Neural crest cell (in vitro differentiated cells): ENCODE measurements at regions not wholly inside any gene's neighbourhood (a gene's known extent, or its start where the extent isn't known, plus 50 kb on each side); places are given as distances from the start of the nearest gene placed in this dataset.

Experiments used
- DNase-seq: peaks from one replicate; pipeline ENCODE4 v3.0.0; 2021; ENCODE audit warnings: low read depth, mixed read lengths, low spot score
- H3K27ac Mint-ChIP-seq: one replicate; pipeline ENCODE4 v1.8.0; 2021; ENCODE audit warnings: mild to moderate bottlenecking, mixed read lengths; ENCODE audit not compliant: unreplicated experiment
- H3K27me3 Mint-ChIP-seq: 2 replicates; pipeline ENCODE4 v1.8.0; 2021; ENCODE audit warnings: low read depth, mild to moderate bottlenecking, mixed read lengths
- H3K36me3 Mint-ChIP-seq: 2 replicates; pipeline ENCODE4 v1.8.0; 2021; ENCODE audit warnings: low read depth, mild to moderate bottlenecking, mixed read lengths
- H3K4me1 Mint-ChIP-seq: 2 replicates; pipeline ENCODE4 v1.8.0; 2021; ENCODE audit warnings: mixed read lengths
- H3K4me3 Mint-ChIP-seq: one replicate; pipeline ENCODE4 v1.8.0; 2021; ENCODE audit warnings: mild to moderate bottlenecking, mixed read lengths
- H3K9me3 Mint-ChIP-seq: 2 replicates; pipeline ENCODE4 v1.8.0; 2021; ENCODE audit warnings: mixed read lengths
- CTCF ChIP-seq: fragments of 200-600 bp; sonication (generic); conservative IDR thresholded peaks from 2 replicates; pipeline ENCODE4 v1.5.0; 2021; ENCODE audit warnings: antibody characterized with exemption, mild to moderate bottlenecking

DNA sequence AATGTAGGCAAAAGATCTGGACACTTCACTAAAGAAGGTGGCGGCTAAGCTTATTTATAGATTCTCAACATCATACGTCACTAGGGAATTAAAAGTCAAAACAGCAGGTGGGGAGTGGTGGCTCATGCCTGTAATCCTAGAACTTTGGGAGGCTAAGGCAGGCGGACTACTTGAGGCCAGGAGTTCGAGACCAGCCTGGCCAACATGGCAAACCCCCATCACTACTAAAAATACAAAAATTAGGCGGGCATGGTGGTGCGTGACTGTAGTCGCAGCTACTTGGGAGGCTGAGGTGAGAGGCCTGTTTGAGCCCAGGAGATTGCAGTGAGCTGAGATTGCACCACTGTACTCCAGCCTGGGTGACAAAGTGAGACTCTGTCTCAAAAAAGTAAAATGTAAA lies 74.6 kb downstream of the GPX5 start:
- Mint-ChIP-seq H3K9me3 (peaks cover 7% of the 10 kb centered on the region), H3K36me3 (no peaks in the 10 kb centered on the region), H3K27me3 (peaks cover 24% of the 10 kb centered on the region), H3K4me3 (peak overlapping the region; percentile 41), H3K27ac (no peak overlapping the region), H3K4me1 (peaks cover 17% of the 10 kb centered on the region)
- TF ChIP-seq CTCF: no peak
- no peak for DNase-seq

DNA sequence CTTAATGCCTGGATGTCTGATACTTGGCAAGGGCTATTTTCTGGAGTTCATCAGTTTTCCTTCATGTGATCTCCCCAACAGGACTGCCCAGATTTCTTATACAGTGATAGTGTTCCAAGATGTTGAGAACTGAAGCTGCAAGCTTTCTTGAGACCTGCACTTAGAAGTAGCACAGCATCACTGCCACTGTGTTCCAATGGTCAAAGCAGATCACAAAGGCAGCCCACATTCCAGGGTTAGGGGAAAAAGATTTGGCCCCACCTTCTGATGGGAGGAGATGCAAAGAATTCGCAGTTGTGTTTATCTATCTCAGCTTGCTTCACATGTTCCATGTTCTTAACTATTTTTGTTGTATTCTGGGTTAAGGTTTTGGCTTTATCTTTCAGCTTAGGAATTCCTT lies 78.2 kb downstream of the GPX5 start:
- no peak overlapping the region for H3K27ac Mint-ChIP-seq
- TF ChIP-seq CTCF: no peak
- H3K36me3 Mint-ChIP-seq: no peaks in the 10 kb centered on the region
- H3K4me1 Mint-ChIP-seq: peaks cover 36% of the 10 kb centered on the region
- DNase-seq: no peak
- H3K4me3 Mint-ChIP-seq: no peak overlapping the region
- peaks cover 7% of the 10 kb centered on the region for H3K9me3 Mint-ChIP-seq
- peaks cover 13% of the 10 kb centered on the region for H3K27me3 Mint-ChIP-seq

DNA sequence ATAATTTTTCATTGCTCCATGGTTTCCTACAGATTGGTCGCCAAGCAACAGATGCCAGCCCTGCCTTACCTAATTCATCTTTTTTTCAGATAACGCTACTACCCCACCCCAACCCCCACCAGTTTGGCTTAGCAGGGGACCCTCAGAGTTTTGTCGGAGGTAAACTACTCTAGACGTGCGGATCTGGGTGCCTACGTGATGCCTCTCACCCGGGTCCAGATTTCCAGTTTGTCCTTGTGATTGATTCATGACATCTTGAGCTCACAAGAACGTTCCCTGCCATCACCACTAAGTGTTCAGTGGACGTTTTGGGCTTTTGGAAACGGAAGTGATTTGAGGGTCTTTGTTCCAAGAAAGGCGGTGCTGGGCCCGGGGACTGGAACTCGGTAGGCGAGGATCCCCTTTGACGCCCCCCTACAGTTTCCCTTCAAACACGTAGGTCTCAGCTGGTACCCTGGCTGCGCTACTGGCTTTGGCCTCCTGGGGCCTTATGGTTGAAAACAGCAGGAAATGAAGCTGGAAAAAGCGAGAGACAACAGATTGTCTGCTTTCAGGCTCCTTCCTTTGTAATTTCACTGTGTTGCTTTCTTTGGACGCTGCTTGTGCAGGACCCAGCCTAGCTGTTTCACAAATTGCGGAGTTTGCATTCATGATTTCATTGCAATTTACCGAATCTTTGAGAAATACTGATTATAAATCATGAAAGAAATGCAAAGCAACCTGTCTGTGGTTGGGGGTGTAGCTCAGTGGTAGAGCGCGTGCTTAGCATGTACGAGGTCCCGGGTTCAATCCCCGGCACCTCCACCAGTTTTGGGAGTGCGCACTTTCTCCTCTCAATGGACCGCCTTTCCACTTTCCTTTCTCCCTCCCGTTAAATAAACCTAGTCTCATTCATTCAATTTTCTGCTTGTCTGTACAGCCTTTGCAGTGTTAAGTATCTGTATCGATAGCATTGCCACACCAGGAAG lies 81.0 kb downstream of the GPX5 start:
- H3K9me3 Mint-ChIP-seq: no peaks in the 10 kb centered on the region
- peak; percentile 63 for TF ChIP-seq CTCF
- H3K27me3 Mint-ChIP-seq: peaks cover 9% of the 10 kb centered on the region
- peak overlapping the region; percentile 96 for H3K27ac Mint-ChIP-seq
- peaks cover 36% of the 10 kb centered on the region for H3K4me1 Mint-ChIP-seq
- peak; percentile 62 for DNase-seq
- H3K4me3 Mint-ChIP-seq: peak overlapping the region; percentile 88
- H3K36me3 Mint-ChIP-seq: no peaks in the 10 kb centered on the region

DNA sequence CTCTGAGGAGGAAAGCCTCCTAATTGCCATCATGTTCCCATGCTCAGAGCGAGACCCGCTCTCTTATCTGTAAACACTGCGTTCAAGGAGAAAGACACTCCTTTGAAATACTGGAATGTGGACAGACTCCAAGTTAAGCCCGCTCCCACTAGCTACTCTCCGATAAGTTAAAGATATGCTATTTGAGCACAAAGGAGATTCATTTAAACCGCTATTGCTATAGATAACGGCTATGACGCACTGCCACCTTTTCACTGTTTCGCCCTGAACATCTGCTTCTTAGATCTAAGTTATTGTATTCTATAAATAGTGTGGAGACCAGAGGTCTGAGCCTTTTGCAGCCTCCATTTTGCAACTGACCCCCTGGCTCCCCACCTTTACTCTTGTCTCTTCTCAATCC lies 82.3 kb downstream of the GPX5 start:
- DNase-seq: no peak
- H3K27me3 Mint-ChIP-seq: peaks cover 9% of the 10 kb centered on the region
- H3K4me3 Mint-ChIP-seq: peak overlapping the region; percentile 88
- no peaks in the 10 kb centered on the region for H3K36me3 Mint-ChIP-seq
- no peak overlapping the region for H3K27ac Mint-ChIP-seq
- TF ChIP-seq CTCF: no peak
- no peaks in the 10 kb centered on the region for H3K9me3 Mint-ChIP-seq
- peaks cover 36% of the 10 kb centered on the region for H3K4me1 Mint-ChIP-seq

DNA sequence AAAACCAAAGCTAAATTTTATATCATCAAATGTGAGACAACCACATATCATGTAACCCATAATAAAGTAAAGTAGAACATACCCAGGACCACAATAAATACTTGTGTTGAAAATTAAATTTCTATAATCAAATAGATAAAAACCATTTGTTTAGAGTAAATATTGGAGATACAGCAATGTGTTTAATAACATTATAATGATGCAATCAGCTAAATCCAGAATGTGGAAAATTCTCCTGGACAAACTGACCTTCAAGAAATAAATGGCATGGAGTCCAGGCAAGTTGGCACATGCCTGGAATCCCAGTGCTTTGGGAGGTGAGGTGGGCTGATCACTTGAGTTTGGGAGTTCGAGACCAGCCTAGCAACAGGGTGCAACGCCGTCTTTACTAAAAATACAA lies 84.0 kb downstream of the GPX5 start:
- Mint-ChIP-seq H3K9me3 (no peaks in the 10 kb centered on the region), H3K27me3 (peaks cover 9% of the 10 kb centered on the region), H3K36me3 (no peaks in the 10 kb centered on the region), H3K4me1 (peaks cover 31% of the 10 kb centered on the region), H3K27ac (no peak overlapping the region), H3K4me3 (no peak overlapping the region)
- TF ChIP-seq CTCF: no peak
- DNase-seq: no peak
